H1 (cell line): ENCODE measurements at regions not wholly inside any gene's neighbourhood (a gene's known extent, or its start where the extent isn't known, plus 50 kb on each side); places are given as distances from the start of the nearest gene placed in this dataset.

Experiments
- CTCF ChIA-PET: fragments of 300-600 bp; sonication (Branson Sonifier 250); formaldehyde crosslinking; loops from one replicate; lab custom pipeline; 2021; ENCODE audit not compliant: partially characterized antibody; lab: Charles Lee
- POLR2A ChIA-PET: fragments of 300-600 bp; sonication (Branson Sonifier 250); formaldehyde crosslinking; loops from one replicate; lab custom pipeline; 2021; ENCODE audit warnings: inconsistent platforms; ENCODE audit not compliant: partially characterized antibody; lab: Charles Lee
- DNase-seq, 2 experiments: peaks; one replicate each; pipeline versions ENCODE4 v3.0.0 to v3.0.0-alpha.2; 2010 to 2022; ENCODE audit warnings: low spot score in 2 of 2, low read depth in 1 of 2, mixed read lengths in 1 of 2
- FAIRE-seq: peaks from 2 replicates; lab custom pipeline; 2011; peaks lifted over from hg19 to GRCh38; lab: Jason Lieb, UNC
- H2AFZ ChIP-seq: 2 replicates; pipeline ENCODE4 v1.8.1; 2012; ENCODE audit warnings: low read length, inconsistent platforms
- H2AK5ac ChIP-seq: 2 replicates; pipeline ENCODE4 v1.6.1; 2013; ENCODE audit warnings: low read depth, low read length
- H2BK120ac ChIP-seq: replicated peaks from 2 replicates; pipeline ENCODE3; 2013; ENCODE audit warnings: low read depth, low read length, inconsistent platforms
- H2BK12ac ChIP-seq: 2 replicates; pipeline ENCODE4 v1.6.1; 2013; ENCODE audit warnings: low read depth, low read length
- H2BK15ac ChIP-seq: 2 replicates; pipeline ENCODE4 v1.6.1; 2013; ENCODE audit warnings: low read length
- H2BK20ac ChIP-seq: 2 replicates; pipeline ENCODE4 v1.6.1; 2013; ENCODE audit warnings: low read length
- H2BK5ac ChIP-seq: 2 replicates; pipeline ENCODE4 v1.6.1; 2013; ENCODE audit warnings: low read depth, low read length
- H3K14ac ChIP-seq: 2 replicates; pipeline ENCODE4 v1.6.1; 2013; ENCODE audit warnings: inconsistent platforms; ENCODE audit not compliant: insufficient read length
- H3K18ac ChIP-seq: 2 replicates; pipeline ENCODE4 v1.6.1; 2013; ENCODE audit warnings: low read length; ENCODE audit errors: extremely low read depth
- H3K23ac ChIP-seq: 2 replicates; pipeline ENCODE4 v1.6.1; 2013; ENCODE audit warnings: inconsistent platforms; ENCODE audit not compliant: insufficient read length
- H3K23me2 ChIP-seq: 2 replicates; pipeline ENCODE4 v1.6.1; 2013; ENCODE audit warnings: low read depth, low read length
- H3K27ac ChIP-seq: 2 replicates; pipeline ENCODE4 v1.6.1; 2011; ENCODE audit warnings: low read depth, low read length, inconsistent platforms
- H3K27me3 ChIP-seq, 4 experiments: replicated peaks in 1 of 4; 1 replicate in 1 of 4; 2 replicates in 3 of 4; pipeline versions ENCODE4 v1.6.1 to v1.8.1; 2011 to 2013; ENCODE audit warnings: low read length in 3 of 4, mild to moderate bottlenecking in 3 of 4, inconsistent platforms in 2 of 4, mixed read lengths in 2 of 4, moderate library complexity in 1 of 4; ENCODE audit not compliant: control insufficient read depth in 3 of 4, insufficient read depth in 3 of 4; ENCODE audit errors: extremely low read depth in 1 of 4
- H3K36me3 ChIP-seq, 4 experiments: 2 replicates each; pipeline versions ENCODE4 v1.6.1 to v1.8.1; 2011 to 2013; ENCODE audit warnings: mild to moderate bottlenecking in 4 of 4, low read length in 3 of 4, moderate library complexity in 2 of 4, control low read depth in 1 of 4, inconsistent platforms in 1 of 4; ENCODE audit not compliant: insufficient read depth in 4 of 4, control insufficient read depth in 2 of 4
- H3K4ac ChIP-seq: replicated peaks from 2 replicates; pipeline ENCODE3; 2013; ENCODE audit warnings: low read length, low read depth, mixed read lengths, inconsistent platforms; ENCODE audit not compliant: insufficient read length
- H3K4me1 ChIP-seq, 4 experiments: replicated peaks in 1 of 4; 1 replicate in 1 of 4; 2 replicates in 3 of 4; pipeline versions ENCODE4 v1.6.1 to v1.8.1; 2011 to 2013; ENCODE audit warnings: low read length in 3 of 4, inconsistent platforms in 2 of 4, mixed read lengths in 1 of 4; ENCODE audit not compliant: insufficient read depth in 4 of 4, control insufficient read depth in 3 of 4
- H3K4me2 ChIP-seq, 2 experiments: 2 replicates each; pipeline versions ENCODE4 v1.6.1 to v1.8.1; 2011 to 2013; ENCODE audit warnings: low read depth in 2 of 2, low read length in 2 of 2, control low read depth in 1 of 2, inconsistent platforms in 1 of 2, mild to moderate bottlenecking in 1 of 2; ENCODE audit not compliant: insufficient read depth in 1 of 2
- H3K4me3 ChIP-seq, 4 experiments: fragments of 200-600, 300-600 bp in 1 of 4; sonication (generic), shearing (Covaris generic), sonication (Bioruptor Twin) in 1 of 4; 2 replicates each; pipeline versions ENCODE4 v1.5.1 to v1.8.1; 2011 to 2016; ENCODE audit warnings: low read length in 4 of 4, low read depth in 3 of 4, control low read depth in 2 of 4, inconsistent platforms in 2 of 4, mild to moderate bottlenecking in 2 of 4, mixed read lengths in 1 of 4, moderate library complexity in 1 of 4; ENCODE audit not compliant: insufficient read depth in 2 of 4; ENCODE audit errors: extremely low read depth in 1 of 4
- H3K56ac ChIP-seq: replicated peaks from 2 replicates; pipeline ENCODE3; 2013; ENCODE audit warnings: low read depth, mild to moderate bottlenecking, mixed read lengths, low read length, inconsistent platforms; ENCODE audit not compliant: insufficient read length
- H3K79me1 ChIP-seq: 2 replicates; pipeline ENCODE4 v1.6.1; 2013; ENCODE audit warnings: low read depth, low read length, control low read depth
- H3K79me2 ChIP-seq, 2 experiments: 2 replicates each; pipeline versions ENCODE4 v1.6.1 to v1.8.1; 2012 to 2013; ENCODE audit warnings: low read length in 2 of 2, mild to moderate bottlenecking in 2 of 2, inconsistent platforms in 1 of 2; ENCODE audit not compliant: insufficient read depth in 2 of 2, control insufficient read depth in 1 of 2
- H3K9ac ChIP-seq, 4 experiments: replicated peaks in 1 of 4; 1 replicate in 1 of 4; 2 replicates in 3 of 4; pipeline versions ENCODE4 v1.6.1 to v1.8.1; 2011 to 2013; ENCODE audit warnings: low read depth in 3 of 4, low read length in 3 of 4, control low read depth in 2 of 4, mild to moderate bottlenecking in 2 of 4, moderate library complexity in 2 of 4, inconsistent platforms in 1 of 4; ENCODE audit errors: extremely low read depth in 1 of 4
- H3K9me3 ChIP-seq, 2 experiments: 2 replicates each; pipeline versions ENCODE4 v1.6.1 to v1.8.1; 2012 to 2013; ENCODE audit warnings: mild to moderate bottlenecking in 2 of 2, moderate library complexity in 2 of 2, control low read depth in 1 of 2, inconsistent platforms in 1 of 2, low read depth in 1 of 2, low read length in 1 of 2, mixed read lengths in 1 of 2; ENCODE audit not compliant: insufficient read depth in 2 of 2
- H4K20me1 ChIP-seq, 2 experiments: replicated peaks in 1 of 2; 2 replicates each; pipeline versions ENCODE3 to v1.8.1; 2011 to 2013; ENCODE audit warnings: inconsistent platforms in 2 of 2, low read length in 2 of 2, mild to moderate bottlenecking in 1 of 2; ENCODE audit not compliant: insufficient read depth in 2 of 2, control insufficient read depth in 1 of 2
- H4K5ac ChIP-seq: 2 replicates; pipeline ENCODE4 v1.6.1; 2013; ENCODE audit warnings: low read length, low read depth, mixed read lengths, inconsistent platforms; ENCODE audit not compliant: insufficient read length
- H4K8ac ChIP-seq: 2 replicates; pipeline ENCODE4 v1.8.0; 2013; ENCODE audit warnings: mild to moderate bottlenecking, moderate library complexity, low read length, inconsistent platforms; ENCODE audit not compliant: insufficient read depth; ENCODE audit errors: extremely low read depth
- H4K91ac ChIP-seq: replicated peaks from 2 replicates; pipeline ENCODE3; 2013; ENCODE audit warnings: low read length, mixed read lengths, inconsistent platforms; ENCODE audit not compliant: insufficient read length
- CBX8 ChIP-seq: fragments of 300-800, 300-1000 bp; sonication (generic); IDR thresholded peaks from 2 replicates; pipeline ENCODE4 v1.7.1; 2016; ENCODE audit warnings: low read depth, low read length, borderline replicate concordance
- CTBP2 ChIP-seq: IDR thresholded peaks from 2 replicates; pipeline ENCODE4 v1.7.0; 2011; ENCODE audit warnings: borderline replicate concordance, mild to moderate bottlenecking, moderate library complexity, mixed read lengths, low read length; ENCODE audit not compliant: insufficient read depth, insufficient read length
- EGR1 ChIP-seq: IDR thresholded peaks from 2 replicates; pipeline ENCODE4 v1.6.1; 2011; ENCODE audit warnings: low read depth, low read length, borderline replicate concordance
- HDAC2 ChIP-seq, 2 experiments: fragments of 300-600 bp in 1 of 2; sonication (generic) in 1 of 2; IDR thresholded peaks; 2 replicates each; pipeline ENCODE4 v1.6.1; 2011 to 2012; ENCODE audit warnings: low read depth in 2 of 2, low read length in 2 of 2, mild to moderate bottlenecking in 2 of 2, moderate library complexity in 2 of 2, borderline replicate concordance in 1 of 2, inconsistent platforms in 1 of 2
- JUN ChIP-seq: IDR thresholded peaks from 2 replicates; pipeline ENCODE4 v1.6.1; 2011; ENCODE audit warnings: low read depth, mild to moderate bottlenecking, improper control_type of control experiment, low read length
- NRF1 ChIP-seq: IDR thresholded peaks from 2 replicates; pipeline ENCODE4 v1.6.1; 2011; ENCODE audit warnings: mild to moderate bottlenecking, low read depth, low read length, improper control_type of control experiment
- POLR2A ChIP-seq, 2 experiments: IDR thresholded peaks; 1 replicate in 1 of 2; 2 replicates in 1 of 2; pipeline ENCODE4 v1.6.1; 2011; ENCODE audit warnings: low read depth in 2 of 2, low read length in 2 of 2, mild to moderate bottlenecking in 2 of 2; ENCODE audit errors: control extremely low read depth in 1 of 2
- POU5F1 ChIP-seq: IDR thresholded peaks from 2 replicates; pipeline ENCODE4 v1.6.1; 2011; ENCODE audit warnings: low read depth, mild to moderate bottlenecking, low read length, moderate library complexity
- RAD21 ChIP-seq, 2 experiments: IDR thresholded peaks in 1 of 2; conservative IDR thresholded peaks in 1 of 2; 2 replicates each; pipeline ENCODE4 v1.6.1; 2011; ENCODE audit warnings: low read depth in 2 of 2, low read length in 2 of 2, improper control_type of control experiment in 1 of 2, inconsistent platforms in 1 of 2, mild to moderate bottlenecking in 1 of 2, moderate library complexity in 1 of 2
- RFX5 ChIP-seq: IDR thresholded peaks from 2 replicates; pipeline ENCODE4 v1.6.1; 2011; ENCODE audit warnings: low read depth, low read length, improper control_type of control experiment, borderline replicate concordance
- SRF ChIP-seq: IDR thresholded peaks from 2 replicates; pipeline ENCODE4 v1.6.1; 2011; ENCODE audit warnings: mild to moderate bottlenecking, low read depth, low read length, moderate library complexity
- TAF7 ChIP-seq: optimal IDR thresholded peaks from 2 replicates; pipeline ENCODE3; 2011; ENCODE audit warnings: low read depth, mild to moderate bottlenecking, inconsistent platforms, low read length, moderate library complexity, borderline replicate concordance
- TBP ChIP-seq: IDR thresholded peaks from 2 replicates; pipeline ENCODE4 v1.6.1; 2011; ENCODE audit warnings: low read depth, low read length, improper control_type of control experiment
- YY1 ChIP-seq: IDR thresholded peaks from 2 replicates; pipeline ENCODE4 v1.6.1; 2011; ENCODE audit warnings: low read depth, mild to moderate bottlenecking, low read length
- WGBS, 2 experiments: shearing (Covaris generic) in 1 of 2; methylation state at CpG; one replicate each; pipeline versions ENCODE4 v1.1.6 to v1.1.7; 2013 to 2015; ENCODE audit warnings: low lambda C conversion rate in 2 of 2, mixed read lengths in 2 of 2, inconsistent platforms in 1 of 2, low coverage in 1 of 2, missing lambda C conversion rate in 1 of 2; ENCODE audit not compliant: insufficient replicate concordance in 2 of 2, insufficient coverage in 1 of 2, insufficient read length in 1 of 2; ENCODE audit errors: extremely low coverage in 1 of 2, missing lambda C conversion rate in 1 of 2; 5-methylcytosine and 5-hydroxymethylcytosine counted together

DNA sequence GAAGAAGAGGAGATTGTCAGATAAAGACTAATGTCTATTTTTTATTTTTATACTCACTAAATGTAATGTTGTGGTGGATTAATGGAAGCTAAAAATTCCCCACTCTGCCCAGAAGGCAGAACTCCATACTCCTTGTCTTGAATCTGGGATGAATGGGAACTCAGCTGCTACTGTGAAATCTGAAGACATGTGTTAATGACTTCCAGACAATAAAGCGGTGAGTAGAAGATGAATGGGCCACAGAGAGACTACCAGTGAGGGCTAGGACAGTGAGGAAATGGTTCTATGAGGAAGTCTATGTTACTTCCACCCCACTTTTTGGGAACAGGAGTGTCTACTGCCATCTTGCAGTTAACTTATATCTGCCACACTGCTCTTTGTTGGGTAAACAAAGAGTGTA lies 726.9 kb downstream of the CDH8 start:
- Histone ChIP-seq H2BK5ac (no peak overlapping the region), H3K36me3 (no peaks in the 10 kb centered on the region), H3K23me2 (no peaks in the 10 kb centered on the region; the same call in 1 of the 2 replicates), H3K4ac (no peak overlapping the region), H2BK20ac (no peak overlapping the region), H4K5ac (no peak overlapping the region), H4K20me1 (no peaks in the 10 kb centered on the region), H2BK15ac (no peak overlapping the region), H3K4me3 (no peak overlapping the region), H3K56ac (no peak overlapping the region), H2AK5ac (no peak overlapping the region), H3K79me2 (no peaks in the 10 kb centered on the region), H3K14ac (no peak overlapping the region), H2AFZ (peak overlapping the region; percentile 14; the same call in 1 of the 2 replicates), H3K4me2 (no peak overlapping the region), H3K27me3 (no peaks in the 10 kb centered on the region), H2BK12ac (no peak overlapping the region), H3K27ac (no peak overlapping the region), H3K9me3 (no peaks in the 10 kb centered on the region), H3K9ac (no peak overlapping the region), H4K91ac (no peak overlapping the region), H3K79me1 (no peaks in the 10 kb centered on the region), H3K18ac (no peak overlapping the region), H4K8ac (no peak overlapping the region), H2BK120ac (no peak overlapping the region), H3K4me1 (no peaks in the 10 kb centered on the region), H3K23ac (no peak overlapping the region)
- DNase-seq = no peak
- 92% methylated on average over 1 of the region's 1 CpG; no CpG with 5 or more reads in 1 of the 2 experiments for WGBS, 2 experiments
- FAIRE-seq = no peak
- TF ChIP-seq YY1 (no peak), NRF1 (no peak), JUN (no peak), CBX8 (no peak), HDAC2 (IDR thresholded peaks at IDR 0.05; ENCODE audit: borderline replicate concordance in 1 of 2, low read depth in 2 of 2, low read length in 2 of 2) (no peak), TBP (no peak), TAF7 (no peak), SRF (no peak), POU5F1 (no peak), EGR1 (no peak), RAD21 (IDR thresholded peaks at IDR 0.05 in 1 of 2, conservative IDR thresholded peaks at IDR 0.05 in 1 of 2; ENCODE audit: low read depth in 2 of 2, low read length in 2 of 2) (no peak), RFX5 (no peak), CTBP2 (no peak), POLR2A (IDR thresholded peaks at IDR 0.05; ENCODE audit: control extremely low read depth in 1 of 2, low read depth in 2 of 2, low read length in 2 of 2) (no peak)
- CTCF ChIA-PET = no interaction called here
- POLR2A ChIA-PET = no interaction called here
